ENCODE measurements at regions not wholly inside any gene's neighbourhood (a gene's known extent, or its start where the extent isn't known, plus 50 kb on each side); places are given as distances from the start of the nearest gene placed in this dataset.

DNA sequence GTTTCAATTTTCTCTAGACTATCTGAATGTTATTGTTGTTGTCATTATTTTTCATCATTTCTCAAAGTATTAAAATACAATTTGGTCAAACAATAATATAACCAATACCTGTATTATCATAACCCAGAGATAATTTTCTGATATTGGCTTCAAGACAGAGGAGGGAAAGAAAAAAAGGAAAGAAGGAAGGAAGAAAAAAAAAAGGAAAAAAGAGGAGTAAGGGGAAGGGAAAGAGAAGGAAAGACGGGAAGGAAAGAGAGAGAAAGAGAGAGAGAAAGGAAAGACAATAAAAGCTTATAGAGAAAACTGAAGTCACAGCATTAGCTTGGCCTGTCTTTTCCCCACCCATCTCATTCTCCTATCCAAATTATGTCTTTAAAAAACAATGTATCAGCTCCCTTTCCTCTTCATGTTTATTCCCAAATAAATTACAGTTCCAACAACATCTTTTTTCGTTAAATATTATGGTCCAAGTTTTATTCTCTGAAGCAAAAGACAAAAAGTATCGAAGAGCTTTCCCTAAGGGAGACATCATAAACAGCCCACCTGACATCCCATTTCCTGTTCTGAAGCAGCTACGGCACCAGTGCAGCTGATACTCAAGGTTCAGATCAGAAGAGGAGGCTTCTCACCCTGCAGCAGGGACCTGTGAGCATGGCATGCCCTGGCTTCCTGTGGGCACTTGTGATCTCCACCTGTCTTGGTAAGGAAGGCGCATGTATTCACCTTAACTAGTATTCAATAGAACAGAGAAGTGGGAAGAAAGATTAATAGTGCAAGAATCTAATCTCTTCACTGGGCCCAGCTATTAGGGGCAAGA is 308.3 kb downstream of the DAD1 start:
- TF ChIP-seq POLR2A (IDR thresholded peaks at IDR 0.05) (no peak), CTCF (IDR thresholded peaks at IDR 0.05) (no peak), EP300 (IDR thresholded peaks at IDR 0.05) (no peak)
